ENCODE measurements at regions not wholly inside any gene's neighbourhood (a gene's known extent, or its start where the extent isn't known, plus 50 kb on each side); places are given as distances from the start of the nearest gene placed in this dataset.

DNA sequence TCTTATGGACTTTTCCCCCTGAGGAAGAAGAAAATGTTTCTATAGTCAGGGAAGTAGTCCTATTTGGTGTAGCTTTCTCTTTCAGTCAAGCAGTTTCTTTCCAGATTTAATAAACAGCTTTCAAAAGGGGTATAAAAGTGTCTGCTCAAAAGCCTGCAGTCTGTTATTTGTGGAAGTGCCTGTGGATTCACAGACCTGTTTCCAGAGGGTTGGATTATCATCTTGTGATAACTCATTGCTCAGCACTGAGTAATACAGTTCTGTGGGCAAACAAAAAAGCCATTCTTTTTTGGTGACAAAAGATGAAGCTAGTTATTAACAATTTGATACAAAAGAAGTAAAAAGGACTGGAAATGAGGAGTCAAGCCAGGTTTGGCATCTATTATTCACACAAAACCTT lies 358.2 kb upstream of the ID4 start:
- DNase-seq (ENCODE audit: low read depth in 2 of 3, low spot score in 2 of 3), result no peak

DNA sequence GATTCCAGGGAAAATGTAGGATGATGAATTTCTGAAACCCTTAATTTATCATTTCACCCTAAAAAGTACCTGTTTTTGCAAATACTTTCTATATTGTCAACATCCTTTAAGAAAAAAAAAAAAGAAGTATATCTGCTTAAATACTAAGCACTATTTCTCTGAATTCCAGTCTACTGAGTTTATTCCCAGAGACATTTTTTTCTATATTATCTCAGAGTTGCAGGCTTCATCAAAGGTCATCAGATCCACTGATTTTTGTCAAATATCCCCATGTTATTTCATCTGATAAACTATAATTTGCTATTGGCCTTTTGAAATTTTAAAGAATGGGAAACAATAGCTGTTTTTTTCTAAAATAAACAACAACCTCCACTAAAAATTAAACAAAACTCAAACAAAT lies 357.6 kb upstream of the ID4 start:
- DNase-seq (ENCODE audit: low read depth in 2 of 3, low spot score in 2 of 3), result no peak

- no peak for DNase-seq (ENCODE audit: low read depth in 2 of 3, low spot score in 2 of 3)
These were observed 344.3 kb upstream of the ID4 start for GRCh38 chr6:19492636-19493405.

- no peak for DNase-seq (ENCODE audit: low read depth in 2 of 3, low spot score in 2 of 3)
These were observed 335.4 kb upstream of the ID4 start for GRCh38 chr6:19501737-19502245.

- no peak for DNase-seq (ENCODE audit: low read depth in 2 of 3, low spot score in 2 of 3)
These were observed 334.9 kb upstream of the ID4 start for GRCh38 chr6:19502301-19502700.

DNA sequence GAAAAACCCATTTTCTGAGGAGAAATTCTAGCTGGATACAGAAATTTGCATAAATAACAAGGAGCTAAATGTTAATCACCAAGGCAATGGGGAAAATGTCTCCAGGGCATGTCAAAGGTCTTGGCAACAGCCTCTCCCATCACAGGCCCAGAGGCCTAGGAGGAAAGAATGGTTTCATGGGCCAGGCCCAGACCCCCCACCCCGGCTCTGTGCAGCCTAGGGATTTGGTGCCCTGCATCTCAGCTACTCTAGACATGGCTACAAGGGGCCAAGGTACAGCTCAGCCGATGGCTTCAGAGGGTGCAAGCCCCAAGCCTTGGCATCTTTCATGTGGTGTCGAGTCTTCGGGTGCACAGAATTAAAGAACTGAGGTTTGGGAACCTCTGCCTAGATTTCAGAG lies 321.2 kb upstream of the ID4 start:
- DNase-seq (ENCODE audit: low read depth in 2 of 3, low spot score in 2 of 3), result no peak

- DNase-seq (ENCODE audit: low read depth in 2 of 3, low spot score in 2 of 3), result no peak
These were observed 317.2 kb upstream of the ID4 start for GRCh38 chr6:19519941-19520340.

- no peak for DNase-seq (ENCODE audit: low read depth in 2 of 3, low spot score in 2 of 3)
These were observed 312.6 kb upstream of the ID4 start for GRCh38 chr6:19524366-19525186.

GRCh38 chr6:19525673-19526072 lies 311.5 kb upstream of the ID4 start:
- DNase-seq (ENCODE audit: low read depth in 2 of 3, low spot score in 2 of 3), result no peak

DNA sequence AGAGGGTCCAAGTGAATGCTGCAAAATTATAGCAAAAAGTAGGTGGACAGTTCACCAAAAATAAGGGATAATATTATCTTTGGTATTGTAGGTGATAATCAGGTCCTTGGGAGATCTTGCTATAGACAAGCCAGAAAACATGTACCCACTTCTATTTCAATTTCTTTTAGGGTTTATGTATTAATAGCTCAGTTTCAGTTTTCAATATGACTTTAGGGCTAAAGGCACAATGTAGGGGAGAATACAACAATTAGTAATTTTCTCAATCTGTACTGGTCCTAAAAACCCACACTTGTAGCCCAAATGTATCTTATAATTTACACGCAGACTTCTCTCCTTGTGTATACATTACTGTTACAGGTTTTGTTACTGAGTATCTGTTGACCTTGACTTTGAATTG lies 307.0 kb upstream of the ID4 start:
- DNase-seq (ENCODE audit: low read depth in 2 of 3, low spot score in 2 of 3), result no peak

DNA sequence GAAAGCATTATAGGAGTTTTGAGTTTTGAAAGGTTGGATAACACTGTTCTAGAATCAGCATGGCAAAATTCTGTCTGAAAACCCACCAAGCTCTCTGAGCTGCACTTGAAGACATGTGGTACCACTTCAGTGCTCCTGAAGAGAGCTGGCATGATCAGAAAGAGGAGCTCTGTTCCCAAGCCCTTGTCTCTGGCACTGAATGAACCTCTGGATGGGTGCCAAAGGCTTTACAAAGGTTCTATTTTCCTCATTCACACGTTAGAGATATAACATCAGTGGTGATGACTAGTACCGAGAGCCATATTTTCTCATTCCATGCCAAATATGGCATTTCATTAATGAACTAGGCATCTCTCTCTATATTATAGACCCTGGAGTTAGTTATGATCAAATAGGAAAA lies 301.8 kb upstream of the ID4 start:
- DNase-seq (ENCODE audit: low read depth in 2 of 3, low spot score in 2 of 3), result no peak

- DNase-seq (ENCODE audit: low read depth in 2 of 3, low spot score in 2 of 3), result no peak
These were observed 300.3 kb upstream of the ID4 start for GRCh38 chr6:19536838-19537237.

GRCh38 chr6:19538096-19538495 lies 299.1 kb upstream of the ID4 start:
- DNase-seq (ENCODE audit: low read depth in 2 of 3, low spot score in 2 of 3), result no peak

DNA sequence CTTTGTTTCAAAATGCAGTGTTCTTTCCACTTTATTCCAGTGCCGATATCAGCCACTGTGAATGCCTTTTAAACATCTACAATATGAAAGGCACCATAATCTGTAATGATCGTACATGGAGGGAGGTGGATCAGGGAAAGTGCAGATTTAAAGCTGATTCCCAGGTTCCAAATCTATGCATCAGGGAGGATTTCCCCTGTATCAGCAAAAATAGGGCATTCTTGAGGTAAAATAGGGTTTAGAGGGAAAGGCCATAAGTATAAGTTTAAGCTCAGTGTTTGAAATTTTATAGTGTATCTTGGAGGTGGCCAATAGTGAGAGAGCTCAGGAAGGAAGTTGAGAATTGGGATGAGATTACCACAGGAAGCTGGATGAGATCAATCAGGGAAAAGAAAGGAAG lies 289.7 kb upstream of the ID4 start:
- no peak for DNase-seq (ENCODE audit: low read depth in 2 of 3, low spot score in 2 of 3)

GRCh38 chr6:19549109-19549508 lies 288.1 kb upstream of the ID4 start:
- DNase-seq (ENCODE audit: low read depth in 2 of 3, low spot score in 2 of 3), result no peak

- no peak for DNase-seq (ENCODE audit: low read depth in 2 of 3, low spot score in 2 of 3)
These were observed 286.8 kb upstream of the ID4 start for GRCh38 chr6:19550380-19550779.

DNA sequence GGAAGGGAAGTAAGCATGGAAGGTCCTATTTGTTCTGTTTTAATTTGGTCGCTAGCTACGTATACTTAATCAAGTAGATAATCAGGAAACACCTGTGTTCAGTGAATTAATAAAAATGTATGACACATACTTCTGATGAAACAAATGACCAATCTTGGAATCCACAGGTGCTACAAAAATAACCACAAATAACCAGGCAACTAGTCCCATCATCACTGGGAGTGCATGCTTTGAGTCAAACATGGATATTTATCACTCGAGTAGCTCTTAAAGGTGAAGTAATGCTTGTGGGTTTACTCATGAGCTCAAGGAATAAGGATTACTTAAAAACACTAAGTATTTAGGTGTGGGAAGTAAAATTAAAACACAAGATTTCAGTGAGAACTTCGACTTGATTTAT lies 285.6 kb upstream of the ID4 start:
- DNase-seq (ENCODE audit: low read depth in 2 of 3, low spot score in 2 of 3), result no peak

GRCh38 chr6:19552076-19552475 lies 285.1 kb upstream of the ID4 start:
- DNase-seq (ENCODE audit: low read depth in 2 of 3, low spot score in 2 of 3), result no peak

GRCh38 chr6:19552588-19552987 lies 284.6 kb upstream of the ID4 start:
- no peak for DNase-seq (ENCODE audit: low read depth in 2 of 3, low spot score in 2 of 3)

GRCh38 chr6:19554356-19555225 lies 282.6 kb upstream of the ID4 start:
- DNase-seq (ENCODE audit: low read depth in 2 of 3, low spot score in 2 of 3), result no peak

DNA sequence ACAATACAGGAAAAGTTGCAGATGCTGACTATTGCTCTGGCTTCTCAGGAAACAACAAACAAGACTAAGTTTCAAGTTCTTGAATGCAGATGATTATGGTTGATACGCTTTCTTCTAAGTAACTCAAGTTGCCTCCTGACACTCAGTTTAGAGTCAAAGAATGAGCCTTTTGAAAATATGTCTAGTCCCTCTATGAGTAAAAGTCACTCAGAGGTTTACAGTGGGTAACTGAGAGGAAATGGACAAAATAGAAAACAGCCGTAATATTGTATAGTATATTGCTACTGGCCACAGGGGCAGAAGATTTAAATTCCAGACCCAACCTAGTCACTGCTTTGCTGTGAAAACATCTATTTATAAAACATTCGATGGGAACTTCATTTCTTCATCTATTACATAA lies 280.0 kb upstream of the ID4 start:
- DNase-seq (ENCODE audit: low read depth in 2 of 3, low spot score in 2 of 3), result no peak

All from hematopoietic multipotent progenitor cell (in vitro differentiated cells).